Activated CD8-positive, alpha-beta memory T cell treated with anti-CD3 and anti-CD28 coated beads, Interleukin-2, amount 10 ng/mL, durations not matched to agents 7 days and 5 days (primary cell): ENCODE measurements at regions not wholly inside any gene's neighbourhood (a gene's known extent, or its start where the extent isn't known, plus 50 kb on each side); places are given as distances from the start of the nearest gene placed in this dataset.

Experiments used
- ATAC-seq: fragments of 150-1000 bp; cut with Tn5 transposase; one replicate; pipeline ENCODE4 v1.10.0; 2021; ENCODE audit warnings: moderate library complexity
- CTCF ChIA-PET: fragments of 350-600 bp; sonication (Branson Sonifier 250); formaldehyde crosslinking; loops from one replicate; lab custom pipeline; 2021; ENCODE audit warnings: antibody characterized with exemption; lab: Charles Lee
- DNase-seq: peaks from one replicate; pipeline ENCODE4 v3.0.0-alpha.2; 2020
- H3K27ac Mint-ChIP-seq: one replicate; pipeline ENCODE4 v1.8.0; 2021; ENCODE audit warnings: mild to moderate bottlenecking, mixed read lengths
- H3K27me3 Mint-ChIP-seq: one replicate; pipeline ENCODE4 v1.8.0; 2021; ENCODE audit warnings: mixed read lengths
- H3K36me3 Mint-ChIP-seq: one replicate; pipeline ENCODE4 v1.8.0; 2021; ENCODE audit warnings: mild to moderate bottlenecking, mixed read lengths
- H3K4me1 Mint-ChIP-seq: one replicate; pipeline ENCODE4 v1.8.0; 2021; ENCODE audit warnings: mixed read lengths
- H3K4me3 Mint-ChIP-seq: one replicate; pipeline ENCODE4 v1.8.0; 2021; ENCODE audit warnings: mild to moderate bottlenecking, moderate library complexity, mixed read lengths
- H3K9me3 Mint-ChIP-seq: one replicate; pipeline ENCODE4 v1.8.0; 2022; ENCODE audit warnings: low read depth, mixed read lengths

GRCh38 chr15:70492240-70493177 lies 270.8 kb downstream of the UACA start:
- peak; percentile 65 for ATAC-seq
- peak overlapping the region; percentile 93 for H3K27ac Mint-ChIP-seq

GRCh38 chr15:70491641-70492040 lies 271.7 kb downstream of the UACA start:
- ATAC-seq (no peak), DNase-seq (no peak)
- CTCF ChIA-PET = interaction anchor here (0.7 to 6.7 kb wide), 9 partner anchors 9 to 778 kb away, joined by 3 to 55 read pairs (median 4); partner anchors contain the start of gene TLE3
- Mint-ChIP-seq H3K4me3 (peak overlapping the region; percentile 66), H3K9me3 (no peaks in the 10 kb centered on the region), H3K27ac (peak overlapping the region; percentile 93), H3K36me3 (peaks cover 2% of the 10 kb centered on the region), H3K27me3 (peaks cover 69% of the 10 kb centered on the region), H3K4me1 (peaks cover 88% of the 10 kb centered on the region)

More at GRCh38 chr15:70492240-70493177, 270.8 kb downstream of the UACA start:
- Mint-ChIP-seq H3K9me3 (no peaks in the 10 kb centered on the region), H3K4me3 (peak overlapping the region; percentile 66), H3K4me1 (peaks cover 83% of the 10 kb centered on the region), H3K27me3 (peaks cover 70% of the 10 kb centered on the region), H3K36me3 (peaks cover 2% of the 10 kb centered on the region)
- CTCF ChIA-PET = interaction anchor here (0.7 to 4.4 kb wide), 8 partner anchors 12 to 779 kb away, joined by 3 to 29 read pairs (median 6); partner anchors contain the start of gene TLE3
- DNase-seq = peak; percentile 95

GRCh38 chr15:70491201-70491621 lies 272.1 kb downstream of the UACA start:
- no peak overlapping the region for H3K4me3 Mint-ChIP-seq

GRCh38 chr15:70490838-70491155 lies 272.6 kb downstream of the UACA start:
- CTCF ChIA-PET = interaction anchor here (0.8 to 6.7 kb wide), 7 partner anchors 8 to 24 kb away, joined by 3 to 55 read pairs (median 4); no protein-coding TSS in a partner anchor
- H3K36me3 Mint-ChIP-seq = peaks cover 2% of the 10 kb centered on the region
- ATAC-seq (no peak), DNase-seq (no peak)
- H3K9me3 Mint-ChIP-seq = no peaks in the 10 kb centered on the region
- H3K27ac Mint-ChIP-seq = no peak overlapping the region
- peaks cover 66% of the 10 kb centered on the region for H3K27me3 Mint-ChIP-seq
- H3K4me1 Mint-ChIP-seq = peaks cover 88% of the 10 kb centered on the region
- H3K4me3 Mint-ChIP-seq = no peak overlapping the region

More at GRCh38 chr15:70491201-70491621, 272.1 kb downstream of the UACA start:
- peaks cover 2% of the 10 kb centered on the region for H3K36me3 Mint-ChIP-seq
- no peaks in the 10 kb centered on the region for H3K9me3 Mint-ChIP-seq
- H3K27me3 Mint-ChIP-seq = peaks cover 69% of the 10 kb centered on the region
- H3K27ac Mint-ChIP-seq = peak overlapping the region; percentile 93
- no peak for ATAC-seq
- CTCF ChIA-PET = interaction anchor here (0.8 to 6.7 kb wide), 6 partner anchors 9 to 777 kb away, joined by 3 to 55 read pairs (median 6); no protein-coding TSS in a partner anchor
- peak; percentile 58 for DNase-seq
- H3K4me1 Mint-ChIP-seq = peaks cover 88% of the 10 kb centered on the region

GRCh38 chr15:70490148-70490837 lies 273.1 kb downstream of the UACA start:
- ATAC-seq = no peak
- H3K36me3 Mint-ChIP-seq = peaks cover 2% of the 10 kb centered on the region
- peaks cover 90% of the 10 kb centered on the region for H3K4me1 Mint-ChIP-seq
- CTCF ChIA-PET = interaction anchor here (0.5 to 6.7 kb wide), 11 partner anchors 10 to 1022 kb away, joined by 3 to 55 read pairs (median 4); partner anchors contain the start of gene TLE3
- H3K27ac Mint-ChIP-seq = no peak overlapping the region
- DNase-seq = no peak
- H3K4me3 Mint-ChIP-seq = no peak overlapping the region
- H3K27me3 Mint-ChIP-seq = peaks cover 65% of the 10 kb centered on the region
- no peaks in the 10 kb centered on the region for H3K9me3 Mint-ChIP-seq

- H3K27ac Mint-ChIP-seq = no peak overlapping the region
- CTCF ChIA-PET = interaction anchor here (1.0 to 6.7 kb wide), 18 partner anchors 8 to 1021 kb away, joined by 3 to 55 read pairs (median 9); partner anchors contain the start of gene TLE3
These were observed 274.2 kb downstream of the UACA start for GRCh38 chr15:70488941-70489848.

GRCh38 chr15:70488002-70488605 lies 275.3 kb downstream of the UACA start:
- H3K9me3 Mint-ChIP-seq = no peaks in the 10 kb centered on the region
- peaks cover 69% of the 10 kb centered on the region for H3K27me3 Mint-ChIP-seq
- H3K4me1 Mint-ChIP-seq = peaks cover 76% of the 10 kb centered on the region
- H3K4me3 Mint-ChIP-seq = no peak overlapping the region
- CTCF ChIA-PET = interaction anchor here (0.6 to 6.7 kb wide), 38 partner anchors 9 to 1034 kb away, joined by 3 to 55 read pairs (median 4); partner anchors contain the start of gene TLE3
- H3K36me3 Mint-ChIP-seq = peaks cover 9% of the 10 kb centered on the region
- ATAC-seq = no peak
- no peak overlapping the region for H3K27ac Mint-ChIP-seq
- DNase-seq = peak; percentile 82

More at GRCh38 chr15:70488941-70489848, 274.2 kb downstream of the UACA start:
- Mint-ChIP-seq H3K27me3 (peaks cover 68% of the 10 kb centered on the region), H3K9me3 (no peaks in the 10 kb centered on the region), H3K4me1 (peaks cover 85% of the 10 kb centered on the region), H3K36me3 (peaks cover 9% of the 10 kb centered on the region), H3K4me3 (no peak overlapping the region)
- ATAC-seq = no peak
- no peak for DNase-seq

GRCh38 chr15:70487387-70487740 lies 276.0 kb downstream of the UACA start:
- peaks cover 77% of the 10 kb centered on the region for H3K27me3 Mint-ChIP-seq
- H3K4me1 Mint-ChIP-seq = peaks cover 69% of the 10 kb centered on the region
- H3K27ac Mint-ChIP-seq = no peak overlapping the region
- ATAC-seq = peak; percentile 11
- H3K4me3 Mint-ChIP-seq = no peak overlapping the region
- DNase-seq = no peak
- H3K36me3 Mint-ChIP-seq = peaks cover 9% of the 10 kb centered on the region
- H3K9me3 Mint-ChIP-seq = no peaks in the 10 kb centered on the region
- CTCF ChIA-PET = interaction anchor here (0.7 to 6.7 kb wide), 32 partner anchors 8 to 1034 kb away, joined by 3 to 55 read pairs (median 5); partner anchors contain the start of gene TLE3

- Mint-ChIP-seq H3K9me3 (no peaks in the 10 kb centered on the region), H3K27me3 (peaks cover 81% of the 10 kb centered on the region), H3K4me1 (peaks cover 63% of the 10 kb centered on the region), H3K4me3 (peak overlapping the region; percentile 18), H3K27ac (peak overlapping the region; percentile 85), H3K36me3 (peaks cover 11% of the 10 kb centered on the region)
- CTCF ChIA-PET = interaction anchor here (0.6 to 6.7 kb wide), 24 partner anchors 7 to 1024 kb away, joined by 3 to 55 read pairs (median 4); partner anchors contain the start of gene TLE3
- DNase-seq (peak; percentile 94), ATAC-seq (peak; percentile 60)
These were observed 276.6 kb downstream of the UACA start for GRCh38 chr15:70486451-70487386.

GRCh38 chr15:70486012-70486411 lies 277.3 kb downstream of the UACA start:
- CTCF ChIA-PET = interaction anchor here (0.6 to 6.7 kb wide), 10 partner anchors 11 to 1008 kb away, joined by 3 to 55 read pairs (median 3); partner anchors contain the start of gene TLE3
- Mint-ChIP-seq H3K27me3 (peaks cover 77% of the 10 kb centered on the region), H3K27ac (peak overlapping the region; percentile 85), H3K36me3 (peaks cover 11% of the 10 kb centered on the region), H3K4me1 (peaks cover 56% of the 10 kb centered on the region), H3K9me3 (no peaks in the 10 kb centered on the region), H3K4me3 (no peak overlapping the region)
- ATAC-seq (no peak), DNase-seq (no peak)

- no peak for ATAC-seq
- Mint-ChIP-seq H3K27me3 (peaks cover 70% of the 10 kb centered on the region), H3K9me3 (no peaks in the 10 kb centered on the region), H3K4me1 (peaks cover 55% of the 10 kb centered on the region), H3K27ac (no peak overlapping the region), H3K4me3 (no peak overlapping the region), H3K36me3 (peaks cover 11% of the 10 kb centered on the region)
- CTCF ChIA-PET = no interaction called here
- DNase-seq = no peak
These were observed 278.4 kb downstream of the UACA start for GRCh38 chr15:70484993-70485392.
